Thyroid gland (tissue), 4 donors: ENCODE measurements at regions not wholly inside any gene's neighbourhood (a gene's known extent, or its start where the extent isn't known, plus 50 kb on each side); places are given as distances from the start of the nearest gene placed in this dataset.

ENCODE experiments used
- POLR2A ChIP-seq, 2 donors: fragments of 450-650 bp; IDR thresholded peaks; one replicate each; pipeline ENCODE4 v1.6.1; 2017; ENCODE audit warnings: antibody characterized with exemption in 2 of 2, mild to moderate bottlenecking in 2 of 2, moderate library complexity in 1 of 2
- TF ChIP-seq, protein P1 (sequence below), 6 experiments: fragments of 200-600 bp in 3 of 6; fragments of 450-650 bp in 3 of 6; sonication (generic) in 3 of 6; IDR thresholded peaks; one replicate each; pipeline ENCODE4 v1.5.1; 2016 to 2019; ENCODE audit warnings: antibody characterized with exemption in 6 of 6, mild to moderate bottlenecking in 2 of 6, inconsistent platforms in 1 of 6, moderate library complexity in 1 of 6

DNA sequence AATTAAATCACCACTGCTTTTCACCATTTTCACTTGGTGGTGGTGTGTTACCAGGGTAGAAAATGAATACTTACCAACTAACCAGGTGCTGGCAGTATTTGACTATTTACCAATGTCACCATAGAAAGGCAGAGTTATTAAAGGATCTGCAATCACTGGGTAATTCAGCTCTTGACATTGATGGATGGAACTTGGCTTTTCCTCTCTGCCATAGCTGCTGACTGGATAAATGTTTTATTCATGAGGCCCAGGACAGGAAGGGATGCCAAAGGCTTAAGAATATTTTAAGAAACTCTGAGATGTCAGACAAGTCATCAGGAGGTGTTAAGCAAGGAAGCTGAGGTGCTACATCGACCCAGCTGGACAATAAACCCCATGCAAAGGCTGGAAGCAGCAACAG lies 495.5 kb upstream of the CFAP20DC start:
- TF ChIP-seq, protein P1, sequence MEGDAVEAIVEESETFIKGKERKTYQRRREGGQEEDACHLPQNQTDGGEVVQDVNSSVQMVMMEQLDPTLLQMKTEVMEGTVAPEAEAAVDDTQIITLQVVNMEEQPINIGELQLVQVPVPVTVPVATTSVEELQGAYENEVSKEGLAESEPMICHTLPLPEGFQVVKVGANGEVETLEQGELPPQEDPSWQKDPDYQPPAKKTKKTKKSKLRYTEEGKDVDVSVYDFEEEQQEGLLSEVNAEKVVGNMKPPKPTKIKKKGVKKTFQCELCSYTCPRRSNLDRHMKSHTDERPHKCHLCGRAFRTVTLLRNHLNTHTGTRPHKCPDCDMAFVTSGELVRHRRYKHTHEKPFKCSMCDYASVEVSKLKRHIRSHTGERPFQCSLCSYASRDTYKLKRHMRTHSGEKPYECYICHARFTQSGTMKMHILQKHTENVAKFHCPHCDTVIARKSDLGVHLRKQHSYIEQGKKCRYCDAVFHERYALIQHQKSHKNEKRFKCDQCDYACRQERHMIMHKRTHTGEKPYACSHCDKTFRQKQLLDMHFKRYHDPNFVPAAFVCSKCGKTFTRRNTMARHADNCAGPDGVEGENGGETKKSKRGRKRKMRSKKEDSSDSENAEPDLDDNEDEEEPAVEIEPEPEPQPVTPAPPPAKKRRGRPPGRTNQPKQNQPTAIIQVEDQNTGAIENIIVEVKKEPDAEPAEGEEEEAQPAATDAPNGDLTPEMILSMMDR (IDR thresholded peaks at IDR 0.05), result no peak
- TF ChIP-seq POLR2A (IDR thresholded peaks at IDR 0.05), result no peak
